HG03432 (cell line): ENCODE measurements at regions not wholly inside any gene's neighbourhood (a gene's known extent, or its start where the extent isn't known, plus 50 kb on each side); places are given as distances from the start of the nearest gene placed in this dataset.
"Not testable (repeated sequence)": the region's sequence is repeated elsewhere in the genome, so short reads cannot be mapped to it uniquely, and the experiment has no call there.

Source experiments
- ATAC-seq: cut with Tn5 transposase; IDR thresholded peaks from one replicate; pipeline ENCODE4 v1.9.1; 2021; ENCODE audit warnings: mild to moderate bottlenecking, moderate library complexity; ENCODE audit not compliant: unreplicated experiment

DNA sequence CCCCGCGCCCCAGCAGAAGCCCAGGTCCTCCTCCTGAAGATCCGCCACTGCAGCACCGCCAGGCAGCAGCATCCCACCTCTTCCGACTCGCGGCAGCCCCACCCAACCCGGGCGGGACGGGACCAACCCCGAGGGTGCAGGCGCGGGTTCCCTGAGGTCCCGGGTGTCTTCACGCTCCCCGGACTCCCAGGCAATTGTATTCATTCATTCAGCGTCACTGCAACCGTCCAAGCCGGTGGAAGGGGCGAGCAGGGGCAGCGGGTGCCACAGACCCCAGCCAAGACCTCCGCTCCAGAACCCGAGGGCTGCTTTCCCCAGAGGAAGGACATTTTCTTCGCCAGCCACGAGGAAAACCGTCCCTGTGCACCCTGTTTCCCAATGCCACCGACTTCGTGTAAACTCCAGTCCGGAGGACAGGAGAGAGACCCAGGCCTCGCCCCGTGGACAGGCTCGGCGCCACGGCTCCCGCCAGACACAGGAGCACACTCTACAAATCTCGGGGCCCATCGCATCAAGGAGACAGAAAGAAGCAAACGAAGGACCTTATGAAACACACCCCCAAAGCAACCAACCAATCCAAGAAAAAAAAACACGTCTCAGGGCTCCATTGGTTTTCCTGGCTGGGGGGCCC lies 1471.5 kb downstream of the FOXD4L5 start:
- not testable (repeated sequence) for ATAC-seq

DNA sequence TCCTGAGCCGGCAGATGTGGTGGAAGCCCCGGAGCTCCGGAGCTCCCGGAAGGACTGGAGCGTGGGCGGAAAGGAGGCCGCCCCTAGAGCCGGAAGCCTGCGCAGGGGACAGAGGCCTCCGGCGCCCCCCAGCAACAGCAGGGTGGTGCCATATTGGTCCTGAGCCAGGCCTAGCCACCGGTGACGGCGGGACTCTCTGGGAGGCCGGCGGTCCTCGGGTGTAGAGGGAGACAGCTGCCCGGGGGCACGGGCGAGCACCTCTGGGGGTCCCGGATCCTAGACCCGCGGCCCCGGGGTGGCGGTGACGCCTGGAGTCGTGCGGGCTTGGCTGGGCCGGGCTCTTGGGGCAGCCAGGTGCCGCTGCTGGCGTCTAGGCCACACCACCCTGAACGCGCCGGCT lies 1472.2 kb downstream of the FOXD4L5 start:
- ATAC-seq = peak; percentile 59

DNA sequence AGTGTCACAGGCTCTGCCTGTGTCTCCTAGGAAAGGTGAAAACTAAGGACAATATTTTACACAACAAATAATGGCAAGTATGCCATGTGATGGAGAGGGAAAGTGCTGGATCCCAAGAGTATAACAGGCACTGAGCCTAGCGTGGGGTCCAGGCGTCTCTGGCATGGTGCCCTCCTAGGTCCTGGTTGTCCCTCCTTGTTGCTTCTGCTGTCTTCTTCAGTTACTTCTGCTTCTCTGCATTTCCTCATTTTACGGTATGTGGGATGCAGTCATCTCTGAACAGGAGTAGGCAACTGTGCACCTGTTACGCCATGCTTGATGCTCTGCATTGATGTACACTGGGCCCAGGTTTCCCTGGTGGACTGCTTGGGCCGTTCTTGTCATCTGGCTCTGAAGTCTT lies 1480.8 kb downstream of the FOXD4L5 start:
- not testable (repeated sequence) for ATAC-seq

DNA sequence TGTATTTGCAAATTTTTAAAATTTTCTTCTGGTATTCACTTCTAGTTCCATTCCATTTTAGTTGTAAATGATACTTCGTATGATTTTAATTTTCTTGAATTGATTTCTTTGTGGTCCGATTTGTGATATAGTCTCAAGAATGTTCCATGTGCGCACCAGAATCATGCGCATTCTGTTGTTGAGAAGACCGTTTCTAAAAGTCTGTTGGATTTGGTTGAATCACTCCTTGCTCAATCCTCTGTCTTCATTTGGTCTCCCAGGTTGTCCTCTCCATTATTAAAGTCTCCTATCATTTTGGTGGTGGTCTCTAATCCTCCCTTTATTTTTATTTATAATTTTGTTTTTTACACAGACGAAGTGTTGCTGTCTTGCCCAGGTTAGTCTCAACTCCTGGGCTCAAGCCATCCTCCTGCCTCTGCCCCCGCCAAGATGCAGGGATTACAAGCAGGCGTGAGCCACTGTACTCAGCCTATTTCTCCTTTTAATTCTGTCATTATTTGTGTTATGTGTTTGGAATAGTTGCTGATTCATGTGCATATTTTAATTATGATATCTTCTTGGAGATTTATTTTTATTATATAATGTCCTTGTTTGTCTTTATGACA lies 1490.8 kb downstream of the FOXD4L5 start:
- not testable (repeated sequence) for ATAC-seq

DNA sequence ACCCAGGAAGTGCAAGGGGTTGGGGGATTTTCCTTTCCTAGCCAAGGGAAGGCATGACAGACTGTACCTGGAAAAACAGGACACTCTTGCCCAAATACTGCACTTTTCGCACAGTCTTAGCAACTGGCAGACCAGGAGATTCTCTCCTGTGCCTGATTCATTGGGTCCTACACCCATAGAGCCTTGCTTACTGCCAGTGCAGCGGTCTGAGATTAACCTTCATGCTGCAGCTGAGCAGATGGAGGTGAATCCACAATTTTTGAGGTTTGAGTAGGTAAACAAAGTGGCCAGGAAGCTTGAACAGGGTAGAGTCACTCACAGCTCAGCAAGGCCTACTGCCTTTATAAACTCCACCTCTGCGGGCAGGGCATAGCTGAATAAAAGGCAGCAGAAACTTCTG lies 1497.6 kb downstream of the FOXD4L5 start:
- ATAC-seq = not testable (repeated sequence)

DNA sequence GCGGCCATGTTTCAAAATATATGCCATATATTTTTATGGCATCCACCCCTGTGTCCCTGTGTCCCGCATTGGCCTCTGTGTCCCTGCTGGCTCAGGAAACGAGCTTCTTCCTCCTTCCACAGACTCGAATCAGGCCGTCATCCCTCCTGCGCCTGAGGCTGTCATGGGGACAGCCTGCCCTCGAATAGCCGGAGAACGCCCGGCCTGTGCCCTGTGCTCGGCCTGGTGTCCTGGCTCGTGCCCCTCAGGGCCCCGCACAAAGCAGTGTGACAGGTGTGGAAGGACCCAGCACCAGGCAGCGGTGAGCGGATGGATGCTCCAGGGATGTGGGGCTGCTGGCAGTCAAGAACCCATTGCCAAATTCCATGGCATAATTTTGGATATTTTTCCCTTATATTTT lies 1500.0 kb downstream of the FOXD4L5 start:
- not testable (repeated sequence) for ATAC-seq

DNA sequence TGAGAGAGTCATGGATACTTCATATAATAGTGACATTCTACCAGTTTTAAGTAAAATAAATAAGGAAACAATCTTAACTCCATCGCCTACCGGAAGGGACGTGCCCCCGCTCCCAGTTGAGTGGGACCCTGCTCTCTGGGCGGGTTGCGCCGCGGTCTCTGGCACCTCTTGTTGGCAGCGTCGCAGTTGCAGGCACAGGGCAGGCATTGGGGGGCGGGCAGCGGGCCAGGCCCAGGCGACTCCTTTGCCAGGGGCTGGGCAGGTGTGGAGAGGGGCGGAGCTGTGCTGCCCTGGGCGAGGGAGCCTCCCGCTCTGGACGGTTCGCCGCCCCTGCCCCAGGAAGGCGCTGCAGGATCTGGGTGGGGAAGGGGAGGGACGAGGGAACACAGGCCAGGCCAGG lies 1500.6 kb downstream of the FOXD4L5 start:
- not testable (repeated sequence) for ATAC-seq

DNA sequence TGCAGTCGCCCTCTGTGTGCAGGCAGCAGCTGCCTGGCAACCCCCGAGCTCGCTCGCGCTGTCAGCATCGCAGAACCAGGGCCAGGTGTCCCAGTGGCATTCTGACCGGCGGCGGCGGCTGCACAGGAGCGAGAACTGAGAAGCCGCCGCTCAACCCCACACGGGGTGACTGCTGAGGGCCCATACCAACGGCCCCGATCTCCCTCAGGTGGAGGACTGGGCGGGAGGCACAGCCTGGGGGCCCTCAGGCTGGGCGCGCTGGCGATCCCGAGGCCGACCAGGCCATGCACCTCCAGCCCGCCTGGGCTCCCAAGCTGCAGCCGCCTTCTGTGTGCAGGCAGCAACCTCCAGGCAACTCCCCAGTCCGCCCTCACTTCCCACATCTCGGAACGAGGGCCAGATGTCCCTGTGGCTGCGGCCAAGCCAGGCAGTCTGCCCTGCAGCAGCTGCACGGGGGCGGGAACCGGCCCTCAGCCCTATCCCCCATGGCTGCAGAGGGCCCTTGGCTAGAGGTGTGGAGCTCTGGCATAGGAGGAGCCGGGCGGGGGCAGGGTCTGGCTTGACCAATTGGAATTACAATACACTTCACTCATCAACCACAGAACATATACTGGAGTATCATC lies 1503.1 kb downstream of the FOXD4L5 start:
- peak; percentile 29 for ATAC-seq

DNA sequence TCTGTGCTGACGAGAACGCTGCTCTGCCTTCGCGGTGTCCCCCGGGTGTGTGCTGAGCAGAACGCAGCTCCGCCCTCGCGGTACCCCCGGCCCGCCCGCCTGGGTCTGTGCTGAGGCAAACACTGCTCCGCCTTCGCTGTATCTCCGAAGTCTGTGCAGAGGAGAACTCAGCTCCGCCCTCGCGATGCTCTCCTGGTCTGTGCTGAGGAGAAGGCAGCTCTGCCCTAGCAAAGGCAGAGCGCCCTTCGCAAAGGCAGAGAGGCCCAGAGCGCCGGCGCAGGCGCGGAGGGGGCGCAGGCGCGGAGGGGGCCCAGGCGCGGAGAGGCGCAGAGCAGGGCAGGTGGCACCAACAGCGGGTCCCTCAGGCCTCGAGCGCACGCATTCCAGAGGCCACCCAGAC lies 1503.6 kb downstream of the FOXD4L5 start:
- ATAC-seq = peak; percentile 100

DNA sequence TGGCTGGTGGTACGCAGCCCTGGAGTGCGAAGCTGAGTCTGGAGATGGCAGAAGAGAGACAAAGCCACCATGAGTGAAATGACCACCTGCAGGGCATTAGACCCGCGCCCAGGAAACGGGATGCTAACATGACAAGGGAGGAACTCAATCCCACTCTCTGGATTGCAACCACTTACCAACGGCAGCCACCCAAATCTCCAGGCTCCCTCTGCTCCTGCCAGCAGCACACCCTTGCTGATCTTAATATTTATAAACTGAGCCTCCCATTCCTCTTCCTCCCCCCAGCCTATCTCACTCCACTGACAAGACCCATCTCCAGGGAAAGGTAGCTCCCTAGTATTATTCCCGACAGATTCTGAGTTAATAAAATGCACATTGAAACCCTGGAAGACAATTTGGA lies 1508.8 kb downstream of the FOXD4L5 start:
- ATAC-seq = not testable (repeated sequence)

DNA sequence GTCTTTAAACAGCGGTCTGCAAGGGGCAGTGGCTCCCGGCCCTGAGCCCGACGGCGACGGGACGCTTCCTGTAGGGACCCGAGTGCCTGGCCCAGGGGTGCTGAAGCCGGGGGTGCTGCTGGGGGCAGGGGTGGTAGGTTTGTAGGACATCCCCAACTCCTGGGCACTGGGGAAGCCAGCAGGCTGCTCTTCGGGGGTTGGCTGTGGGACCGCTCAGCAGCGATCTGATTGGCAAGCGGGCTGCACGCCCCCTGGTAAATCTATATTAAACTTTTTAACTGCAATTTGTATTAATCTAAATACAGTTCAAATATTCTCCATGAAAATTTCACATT lies 1510.0 kb downstream of the FOXD4L5 start:
- ATAC-seq = not testable (repeated sequence)

DNA sequence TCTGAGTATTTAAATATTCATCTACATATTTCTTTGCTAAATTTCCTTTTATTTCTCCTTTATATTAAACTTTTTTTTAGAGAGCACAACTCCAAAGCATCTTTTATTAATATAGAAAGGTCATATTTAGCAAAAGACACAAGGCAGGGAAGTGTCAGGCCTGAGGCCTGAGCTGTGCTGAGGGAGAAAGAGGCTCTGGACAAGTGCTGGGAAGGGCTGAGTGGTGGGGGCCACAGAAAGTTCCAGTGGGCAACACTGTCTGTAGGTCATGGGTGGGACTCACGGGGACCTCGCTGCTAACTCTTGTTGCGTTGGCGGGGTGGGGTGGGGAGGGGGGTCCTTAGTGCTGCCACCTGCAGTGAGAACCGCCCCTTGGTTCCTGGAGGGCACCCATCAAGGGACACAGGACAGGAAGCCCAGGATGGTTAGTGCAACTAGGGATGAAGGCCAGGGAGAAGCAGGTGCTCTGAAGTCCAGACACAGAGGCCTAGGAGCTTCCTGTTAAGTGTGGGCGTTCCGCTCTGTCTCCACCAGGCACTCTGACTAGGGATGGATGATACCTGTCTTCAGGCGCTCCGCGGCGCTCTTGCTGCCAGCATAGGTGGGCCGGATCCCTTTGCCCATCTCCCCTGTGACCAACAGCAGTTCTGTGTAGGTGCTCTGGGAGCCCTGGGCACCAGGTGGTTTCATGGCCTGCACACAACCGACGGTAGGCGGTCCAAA lies 1510.5 kb downstream of the FOXD4L5 start:
- ATAC-seq = not testable (repeated sequence)

DNA sequence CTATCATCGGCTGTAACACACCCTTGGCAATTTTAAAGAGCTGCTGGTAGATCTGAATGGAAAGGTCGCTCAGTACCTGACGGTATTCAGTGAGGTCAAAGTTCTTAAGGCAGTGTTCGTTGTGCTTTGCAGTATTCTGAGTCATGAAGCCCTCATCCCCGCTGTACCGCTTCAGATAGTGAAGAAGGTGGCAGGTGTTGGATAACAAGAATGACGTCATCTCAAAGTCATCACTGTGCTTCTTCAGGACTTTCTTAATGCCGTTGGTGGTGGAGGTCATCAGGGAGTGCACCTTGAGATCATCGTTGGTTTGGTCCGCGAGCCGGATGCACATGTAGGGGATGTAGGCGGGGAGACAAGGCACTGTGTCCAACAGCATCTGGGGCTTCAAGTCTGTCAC lies 1522.8 kb downstream of the FOXD4L5 start:
- ATAC-seq = not testable (repeated sequence)

DNA sequence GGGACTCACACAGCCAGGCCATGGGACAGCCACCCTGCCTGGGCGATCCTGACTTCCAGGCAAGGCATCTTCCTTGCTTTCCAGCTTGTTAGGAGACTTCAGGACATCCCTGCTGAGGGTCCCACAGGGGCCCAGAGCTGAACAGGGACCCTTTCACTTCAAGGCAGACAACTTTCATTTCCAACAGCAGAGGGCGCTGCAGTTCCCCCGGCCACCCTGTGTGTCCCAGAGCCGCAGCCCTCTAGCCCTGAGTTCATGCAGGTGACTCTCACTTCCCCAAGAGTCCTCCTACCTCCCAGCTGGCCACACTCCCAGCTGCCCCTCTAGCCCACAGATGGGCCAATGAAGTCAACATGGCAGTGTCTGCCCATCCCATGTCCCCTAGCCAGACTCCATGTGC lies 1556.0 kb downstream of the FOXD4L5 start:
- ATAC-seq = not testable (repeated sequence)

DNA sequence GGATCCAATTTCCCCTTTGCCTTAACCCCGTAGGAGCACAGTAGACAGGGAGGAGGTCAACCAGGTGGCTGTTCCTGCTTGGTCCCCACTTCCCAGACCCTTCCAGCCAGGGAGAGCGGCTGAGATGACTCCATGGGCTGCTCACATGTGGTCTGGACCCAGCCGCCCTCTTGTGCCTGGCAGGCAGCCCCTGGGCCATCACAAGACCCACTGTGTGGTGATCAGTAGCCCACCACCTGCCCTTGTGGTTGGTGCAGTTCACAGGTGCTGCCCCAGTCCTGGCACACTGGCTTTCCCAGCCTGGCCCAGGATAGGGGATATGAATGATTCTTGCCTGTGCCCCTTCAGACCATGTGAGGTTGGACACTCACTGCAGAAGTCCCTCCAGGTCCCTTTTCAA lies 1556.7 kb downstream of the FOXD4L5 start:
- no peak for ATAC-seq

DNA sequence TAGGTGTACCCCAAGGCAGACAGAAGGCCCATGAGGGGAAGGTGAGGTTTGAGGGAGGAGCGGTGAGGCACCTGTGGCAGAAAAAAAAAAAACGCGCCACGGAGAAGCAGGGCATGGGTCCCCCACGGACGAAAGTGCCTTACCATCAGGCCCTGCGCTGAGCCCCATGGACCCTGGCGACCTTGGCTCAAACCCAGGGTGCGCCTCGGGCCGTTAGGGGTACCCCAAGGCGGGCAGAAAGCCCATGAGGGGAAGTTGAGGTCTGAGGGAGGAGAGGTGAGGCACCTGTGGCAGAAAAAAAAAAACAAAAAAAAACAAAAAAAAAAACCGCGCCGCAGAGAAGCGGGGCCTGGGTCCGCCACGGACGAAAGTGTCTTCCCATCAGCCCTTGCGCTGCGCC lies 1576.7 kb downstream of the FOXD4L5 start:
- not testable (repeated sequence) for ATAC-seq

DNA sequence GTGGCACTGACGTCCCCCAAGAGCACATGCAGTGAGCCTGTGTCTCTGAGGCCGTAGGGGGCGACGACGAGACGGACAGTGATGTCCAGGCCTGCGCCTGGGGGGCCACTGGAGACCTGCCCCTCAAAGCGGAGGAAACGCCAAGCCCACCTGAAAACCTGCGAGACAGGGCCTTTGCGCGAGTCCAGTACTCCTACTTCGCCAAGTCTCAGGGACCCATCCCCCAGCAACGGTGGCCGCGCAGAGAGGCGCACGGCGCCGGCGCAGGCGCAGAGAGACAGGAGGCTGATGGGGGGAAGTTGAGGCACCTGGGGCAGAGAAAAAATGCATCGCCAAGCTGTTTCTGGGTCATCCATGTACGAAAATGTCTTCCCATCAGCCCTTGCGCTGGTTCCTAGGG lies 1580.6 kb downstream of the FOXD4L5 start:
- ATAC-seq = not testable (repeated sequence)

DNA sequence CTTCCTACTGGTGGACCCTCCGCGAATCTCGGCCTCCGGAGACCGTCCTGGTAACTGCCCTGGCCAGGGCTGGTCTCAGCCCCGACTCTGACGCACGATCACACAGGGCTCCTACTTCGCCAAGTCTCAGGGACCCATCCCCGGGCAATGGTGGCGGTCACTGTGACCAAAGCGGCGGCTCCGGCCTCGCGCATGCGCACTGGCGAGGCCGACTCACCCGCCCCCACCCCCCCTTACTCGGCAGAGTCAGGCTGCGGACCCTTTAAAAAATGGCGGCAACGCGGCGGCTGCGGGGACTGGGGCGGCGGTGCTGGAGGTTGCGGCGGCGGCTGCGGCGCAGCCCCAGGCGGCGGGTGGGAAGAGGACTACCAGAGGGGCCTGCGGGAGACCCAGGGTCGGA lies 1581.3 kb downstream of the FOXD4L5 start:
- not testable (repeated sequence) for ATAC-seq

DNA sequence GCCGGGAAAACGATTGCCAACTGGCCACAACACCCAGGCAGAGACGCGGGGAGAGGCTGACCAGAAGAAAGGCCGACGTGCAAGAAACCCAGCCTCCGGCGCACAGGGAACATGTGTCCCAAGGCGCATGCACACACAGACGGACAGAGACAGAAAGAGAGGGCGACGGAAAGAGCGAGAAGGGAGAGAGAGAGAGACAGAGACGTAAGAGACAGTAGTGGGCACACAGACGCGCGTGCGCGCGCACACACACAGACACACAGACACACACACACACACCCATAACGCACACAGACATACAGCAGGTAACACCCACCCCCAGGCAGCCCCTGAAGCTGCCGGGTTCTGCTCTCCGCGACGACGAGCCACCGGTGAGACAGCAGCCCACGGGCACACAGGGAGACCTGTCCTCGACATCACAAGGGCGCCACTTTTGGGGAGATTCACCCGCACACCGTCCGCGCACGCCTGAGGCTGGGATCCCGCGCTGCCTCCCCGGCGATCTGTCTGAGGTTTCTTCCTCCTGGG lies 1581.8 kb downstream of the FOXD4L5 start:
- ATAC-seq = not testable (repeated sequence)
